Transverse colon (tissue), 3 donors: ENCODE measurements at regions not wholly inside any gene's neighbourhood (a gene's known extent, or its start where the extent isn't known, plus 50 kb on each side); places are given as distances from the start of the nearest gene placed in this dataset.

ENCODE experiments used
- CTCF ChIP-seq, 5 experiments: fragments of 200-600 bp in 3 of 5; fragments of 450-650 bp in 2 of 5; sonication (generic) in 3 of 5; IDR thresholded peaks; 1 replicate in 2 of 5; 2 replicates in 3 of 5; pipeline ENCODE4 v1.5.1; 2016 to 2017; ENCODE audit warnings: antibody characterized with exemption in 5 of 5, inconsistent platforms in 3 of 5, mild to moderate bottlenecking in 2 of 5, moderate library complexity in 1 of 5
- EP300 ChIP-seq: sonication (generic); formaldehyde crosslinking; IDR thresholded peaks from one replicate; pipeline ENCODE4 v1.6.1; 2017; ENCODE audit warnings: antibody characterized with exemption, low read depth
- POLR2A ChIP-seq: fragments of 450-650 bp; IDR thresholded peaks from one replicate; pipeline ENCODE4 v1.6.1; 2016; ENCODE audit warnings: antibody characterized with exemption, mild to moderate bottlenecking, moderate library complexity

- TF ChIP-seq POLR2A (no peak), EP300 (no peak), CTCF (IDR thresholded peaks at IDR 0.05) (no peak)
Measured at GRCh38 chr9:38253200-38253599, 139.3 kb upstream of the ALDH1B1 start.
